HG03175 (cell line): ENCODE measurements at regions not wholly inside any gene's neighbourhood (a gene's known extent, or its start where the extent isn't known, plus 50 kb on each side); places are given as distances from the start of the nearest gene placed in this dataset.

Experiments used
- ATAC-seq: cut with Tn5 transposase; IDR thresholded peaks from one replicate; pipeline ENCODE4 v1.9.1; 2021; ENCODE audit warnings: mild to moderate bottlenecking, moderate library complexity; ENCODE audit not compliant: unreplicated experiment

DNA sequence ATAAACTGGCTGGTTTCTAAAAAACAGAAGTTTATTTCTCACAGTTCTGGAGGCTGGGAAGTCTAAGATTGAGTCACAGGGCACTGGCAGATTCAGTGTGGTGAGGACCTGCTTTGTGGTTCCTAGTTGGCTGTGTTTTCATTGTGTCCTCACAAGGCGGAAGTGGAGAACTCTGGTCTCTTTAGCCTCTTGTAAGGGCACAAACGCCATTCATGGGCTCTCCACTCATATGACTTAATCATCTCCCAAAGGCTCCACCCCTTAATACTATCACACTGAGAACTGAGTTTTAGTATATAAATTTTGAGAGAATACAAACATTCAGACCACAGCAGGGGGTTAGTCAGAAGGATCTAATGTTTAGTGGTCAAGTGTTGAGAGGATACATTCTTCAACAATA is 208.2 kb downstream of the SEC61B start:
- no peak for ATAC-seq

GRCh38 chr9:99431103-99431502 is 209.0 kb downstream of the SEC61B start:
- no peak for ATAC-seq

DNA sequence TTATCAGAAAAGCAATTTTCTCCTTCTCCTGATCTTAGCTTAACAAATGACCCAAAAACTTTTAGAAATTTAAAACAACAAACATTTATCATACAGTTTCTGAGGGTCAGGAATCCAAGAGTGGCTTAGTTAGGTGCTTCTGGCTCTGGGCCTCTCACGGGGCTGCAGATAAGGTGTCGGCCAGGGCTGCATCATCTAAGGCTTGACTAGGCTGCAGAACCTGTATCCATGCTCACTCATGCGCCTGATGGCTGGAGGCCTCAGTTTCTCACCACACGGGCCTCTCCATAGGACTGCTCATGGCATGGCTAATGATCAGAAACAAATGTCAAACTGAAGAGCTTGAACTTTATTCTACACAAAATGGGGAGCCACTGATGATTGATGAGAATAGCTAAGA is 210.0 kb downstream of the SEC61B start:
- ATAC-seq: no peak

DNA sequence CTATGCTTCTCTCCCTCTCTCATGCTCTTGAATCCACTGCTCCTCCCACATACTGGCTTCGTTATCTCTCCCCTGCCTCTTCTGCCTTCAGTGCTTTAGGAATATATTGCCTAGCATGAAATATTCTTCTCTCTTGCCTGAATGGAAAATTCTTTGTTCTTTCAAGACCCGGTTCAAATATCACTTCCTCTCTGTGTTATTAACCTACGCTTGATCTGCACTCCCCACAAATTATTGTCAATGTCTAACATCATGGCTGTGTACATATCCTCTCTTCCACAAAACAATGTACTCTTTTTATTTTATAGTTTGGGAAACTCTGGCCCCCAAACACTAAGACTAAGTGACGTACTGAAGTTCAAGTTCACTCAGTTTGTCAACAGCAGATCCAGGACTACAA is 211.0 kb downstream of the SEC61B start:
- no peak for ATAC-seq

DNA sequence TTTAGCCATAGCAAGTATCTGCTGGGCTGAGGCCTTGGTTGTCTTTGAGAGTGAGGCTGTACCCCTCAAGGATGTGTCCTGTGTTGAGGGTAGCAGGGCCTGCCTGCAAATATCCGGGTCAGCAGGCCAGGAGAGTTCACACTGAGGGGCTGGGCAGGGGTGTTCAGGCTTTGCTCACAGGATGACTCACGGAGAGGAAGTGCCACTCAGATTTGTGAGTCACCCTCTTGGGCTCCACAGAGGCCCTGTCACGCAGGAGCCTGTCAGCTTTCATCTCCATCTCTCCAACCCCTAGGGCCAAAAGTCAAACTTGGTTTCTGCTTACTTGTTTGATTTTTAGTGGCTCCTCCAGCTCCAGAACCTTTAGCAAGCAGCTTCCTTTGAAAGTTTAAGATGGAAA is 211.5 kb downstream of the SEC61B start:
- peak; percentile 97 for ATAC-seq

- no peak for ATAC-seq
Observed at GRCh38 chr9:99436616-99437015, 214.5 kb downstream of the SEC61B start.

- no peak for ATAC-seq
Observed at GRCh38 chr9:99437145-99437544, 215.1 kb downstream of the SEC61B start.

- ATAC-seq: no peak
Observed at GRCh38 chr9:99438596-99438995, 216.5 kb downstream of the SEC61B start.

- no peak for ATAC-seq
Observed at GRCh38 chr9:99441829-99442228, 219.7 kb downstream of the SEC61B start.

DNA sequence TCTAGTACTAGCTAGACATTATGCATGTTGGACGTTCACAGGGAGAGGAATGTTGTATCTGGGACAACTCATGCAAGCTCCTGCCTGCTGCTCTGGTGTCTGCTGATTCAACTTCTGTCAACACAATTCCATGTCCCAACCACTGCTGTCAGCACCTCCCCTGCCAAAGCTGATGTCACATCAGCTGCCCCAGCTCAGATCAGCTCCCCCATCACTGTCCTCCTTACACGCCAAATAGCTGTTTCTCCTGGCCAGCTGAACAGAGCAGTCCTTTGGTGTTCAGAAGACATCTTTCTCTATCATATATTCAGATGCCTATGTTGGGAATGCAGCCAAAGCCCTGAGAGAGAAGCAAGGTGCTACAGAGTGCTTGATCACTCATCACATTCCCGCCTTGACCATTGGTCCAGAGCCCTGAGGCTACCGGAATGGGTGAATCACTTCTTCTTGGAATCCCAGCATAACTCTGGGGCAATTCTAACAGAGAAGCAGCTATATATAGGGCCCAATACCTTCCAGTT is 223.3 kb downstream of the SEC61B start:
- ATAC-seq: no peak

DNA sequence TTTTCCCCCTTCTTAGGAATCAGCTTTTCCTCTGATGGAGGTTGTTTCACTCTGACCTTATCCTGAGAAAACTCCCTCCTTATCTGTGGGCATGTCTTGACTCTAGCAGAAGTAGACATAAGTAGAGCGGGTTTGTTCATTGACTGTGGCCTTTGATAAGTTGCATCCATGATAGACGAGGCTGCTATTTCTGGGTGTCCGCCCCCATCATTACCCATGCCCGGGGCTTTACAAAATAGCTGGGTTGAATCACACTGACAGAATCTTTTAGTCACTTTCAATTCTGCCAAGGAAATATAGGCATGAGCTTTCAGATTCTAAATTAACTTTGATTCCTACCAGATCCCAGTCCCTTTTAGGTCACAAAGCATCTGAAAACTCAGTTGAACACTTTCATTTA is 223.8 kb downstream of the SEC61B start:
- ATAC-seq: no peak

DNA sequence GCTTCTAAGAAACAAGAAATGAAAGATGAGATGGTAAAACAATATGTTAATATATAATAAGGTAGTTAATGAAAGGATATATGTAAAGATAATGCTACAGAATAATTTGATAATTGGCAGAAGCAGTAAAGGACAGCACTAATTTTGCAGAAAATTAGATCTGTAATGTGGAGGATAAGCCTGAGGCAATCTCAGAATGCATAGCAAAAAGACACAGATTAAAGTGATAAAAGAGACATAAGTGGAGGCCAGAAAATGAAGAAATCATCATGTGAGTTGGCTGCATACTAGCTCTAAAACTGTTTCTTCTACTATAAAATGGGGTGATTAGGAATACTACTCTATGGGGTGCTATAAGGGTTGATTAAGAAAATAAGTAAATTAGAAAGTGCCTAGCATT is 225.9 kb downstream of the SEC61B start:
- no peak for ATAC-seq

GRCh38 chr9:99449726-99450125 is 227.6 kb downstream of the SEC61B start:
- ATAC-seq: no peak

- no peak for ATAC-seq
Observed at GRCh38 chr9:99451112-99451606, 229.1 kb downstream of the SEC61B start.

GRCh38 chr9:99457406-99457805 is 235.3 kb downstream of the SEC61B start:
- ATAC-seq: no peak

DNA sequence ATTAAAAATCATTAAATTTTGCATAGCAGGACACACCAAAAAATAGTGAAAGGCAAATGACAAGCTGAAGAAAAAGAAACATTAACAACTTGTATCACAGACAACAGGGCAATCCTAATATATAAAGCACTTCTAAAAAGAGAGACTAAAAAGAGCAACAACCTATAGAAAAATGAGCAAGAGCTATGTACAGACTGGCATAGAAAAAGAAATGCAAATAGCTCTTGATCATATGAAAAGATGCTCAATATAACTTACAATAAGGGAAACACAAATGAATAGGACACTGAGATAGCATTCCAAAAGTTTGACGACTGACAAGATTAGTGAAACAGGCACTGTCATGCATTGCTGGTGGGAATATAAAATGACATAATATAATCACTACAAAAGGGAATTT is 235.9 kb downstream of the SEC61B start:
- ATAC-seq: no peak

GRCh38 chr9:99459919-99460318 is 237.8 kb downstream of the SEC61B start:
- no peak for ATAC-seq

DNA sequence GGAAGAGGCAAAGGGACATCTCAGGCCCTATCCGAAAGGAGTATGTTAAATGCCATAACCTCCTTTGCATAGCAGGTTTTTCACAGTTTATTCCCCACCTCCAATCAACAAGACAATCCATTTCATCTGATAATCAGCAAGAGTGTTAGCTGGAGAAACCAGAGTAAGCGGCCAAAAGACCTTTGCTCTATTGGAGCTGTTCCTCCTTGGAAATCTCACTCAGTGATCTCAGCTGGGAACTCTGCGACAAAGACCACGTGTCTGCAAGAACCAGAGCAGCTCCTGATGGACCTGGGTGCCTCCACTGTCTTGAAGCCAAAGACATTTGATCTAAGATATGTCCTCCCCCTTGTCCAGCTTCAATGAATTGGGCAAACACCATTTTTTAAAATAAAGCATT is 241.0 kb downstream of the SEC61B start:
- no peak for ATAC-seq

DNA sequence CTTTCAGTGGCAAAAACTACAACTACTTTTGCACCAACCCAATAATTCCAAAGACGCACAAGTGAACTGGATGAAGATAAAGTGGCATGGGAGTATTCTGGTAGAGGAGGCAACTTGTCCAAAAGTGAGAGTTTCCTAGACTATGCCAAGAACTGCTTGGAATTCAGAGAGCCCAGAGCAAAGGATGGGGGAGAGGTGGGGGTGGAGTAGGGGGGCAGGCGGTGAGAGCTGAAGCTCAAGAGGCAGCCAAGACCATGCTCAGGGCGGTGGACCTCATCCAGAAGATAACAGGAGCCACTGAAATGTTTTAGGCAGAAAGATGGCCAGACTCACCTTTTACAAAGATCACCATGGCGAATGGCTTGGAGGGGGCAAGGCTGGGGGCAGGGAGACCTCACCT is 242.5 kb downstream of the SEC61B start:
- no peak for ATAC-seq

DNA sequence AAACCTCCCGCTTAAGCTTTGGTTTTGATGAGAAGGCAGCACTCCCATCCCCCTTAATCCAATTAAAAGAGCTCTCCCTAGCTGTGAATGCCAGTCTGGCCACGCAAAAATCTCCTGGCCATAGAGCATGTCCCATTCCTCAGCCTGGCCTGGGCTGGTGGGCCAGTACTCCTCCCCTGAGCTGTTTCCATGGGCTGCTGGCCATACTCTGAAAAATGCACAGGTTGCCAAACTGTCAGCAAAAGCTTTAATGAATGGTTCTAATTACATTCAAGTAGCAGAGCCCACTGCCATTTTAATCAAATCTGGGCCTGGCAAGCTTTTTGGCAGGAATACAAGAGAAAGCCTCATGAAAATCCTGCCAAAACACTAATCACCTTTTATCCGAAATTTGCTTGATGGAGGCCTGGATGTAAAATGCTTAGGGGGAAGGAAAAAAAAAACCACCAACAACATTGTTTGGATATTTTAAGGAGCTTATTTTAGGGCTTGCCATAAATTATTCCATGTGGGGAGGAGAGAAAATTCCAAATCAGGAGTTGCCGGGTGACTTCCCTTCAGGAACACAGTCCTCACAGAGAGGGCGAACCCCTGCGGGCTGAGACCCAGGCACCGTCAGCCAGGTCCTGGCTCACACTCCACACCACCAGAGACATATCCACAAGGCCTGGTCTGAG is 243.3 kb downstream of the SEC61B start:
- no peak for ATAC-seq

- no peak for ATAC-seq
Observed at GRCh38 chr9:99466104-99466503, 244.0 kb downstream of the SEC61B start.

GRCh38 chr9:99466781-99467180 is 244.7 kb downstream of the SEC61B start:
- no peak for ATAC-seq

DNA sequence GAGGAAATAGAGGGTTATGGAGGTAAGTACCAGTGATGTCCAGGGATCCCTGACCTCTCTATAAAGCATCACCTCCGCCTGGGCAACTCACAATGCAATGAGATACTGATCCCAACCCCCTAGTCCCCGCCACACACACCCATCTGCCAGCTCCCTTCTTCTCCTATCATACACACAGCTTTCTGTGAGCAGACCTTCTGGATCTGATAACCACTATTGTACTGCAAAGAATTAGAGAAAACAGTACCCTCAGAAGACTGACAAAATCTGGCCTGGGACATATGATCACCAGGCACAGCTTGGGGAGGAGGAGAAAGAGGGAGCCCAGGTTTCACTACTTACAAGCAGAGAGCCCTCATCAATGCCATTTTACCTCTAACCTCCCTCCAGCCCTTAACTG is 249.0 kb downstream of the SEC61B start:
- no peak for ATAC-seq
